ENCODE measurements at regions not wholly inside any gene's neighbourhood (a gene's known extent, or its start where the extent isn't known, plus 50 kb on each side); places are given as distances from the start of the nearest gene placed in this dataset.

DNA sequence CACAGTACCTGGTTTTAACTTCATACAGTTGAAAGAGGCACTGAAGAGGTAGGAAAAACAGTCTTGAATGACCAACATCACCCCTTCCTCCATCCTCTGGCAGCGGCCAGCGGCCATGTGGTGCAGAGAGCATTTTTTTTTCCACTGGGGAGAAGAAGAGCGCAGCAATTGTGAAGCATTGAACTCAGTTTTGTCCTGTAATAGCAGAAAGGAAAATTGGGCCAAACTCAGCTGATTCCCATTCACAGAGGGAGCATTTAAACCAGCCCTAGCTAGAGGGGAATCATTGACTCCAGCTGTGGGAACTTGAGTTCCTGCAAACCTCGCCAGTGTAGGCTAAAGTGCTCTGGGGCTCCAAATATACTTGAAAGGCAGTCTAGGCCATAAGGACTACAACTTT is 316.6 kb upstream of the CHST9 start:
- no peak overlapping the region for H2BK12ac ChIP-seq (ENCODE audit: insufficient read length, low read depth, low read length)
- Mint-ChIP-seq H3K9me3 (no peaks in the 10 kb centered on the region; a peak in 1 of 5 replicates), H3K27me3 (ENCODE audit: low read depth) (no peaks in the 10 kb centered on the region), H3K36me3 (ENCODE audit: insufficient read depth in 1 of 3, low read depth in 3 of 3) (peaks cover 0 to 8% (median 2%) of the 10 kb centered on the region in 3 experiments; a peak in 3 of 7 replicates), H3K4me1 (peaks cover 9 to 11% of the 10 kb centered on the region in 2 experiments), H3K27ac (no peak overlapping the region; a peak in 1 of 7 replicates), H3K4me3 (no peak overlapping the region)
- no peak overlapping the region for H3K4ac ChIP-seq (ENCODE audit: low read depth, low read length)
- no peak overlapping the region for H3K56ac ChIP-seq (ENCODE audit: insufficient read length, low read depth, low read length)
- H3K79me1 ChIP-seq (ENCODE audit: insufficient read depth, low read depth, low read length, poor library complexity, severe bottlenecking): no peaks in the 10 kb centered on the region
- DNase-seq: no peak
- H3K14ac ChIP-seq (ENCODE audit: insufficient read depth, low read length): no peak overlapping the region
- H3K79me2 ChIP-seq (ENCODE audit: insufficient read depth, low read length): no peaks in the 10 kb centered on the region
- H4K8ac ChIP-seq (replicated peaks; ENCODE audit: insufficient read length, low read depth, low read length): no peak overlapping the region
- H3K18ac ChIP-seq (ENCODE audit: insufficient read length, low read depth, low read length): no peak overlapping the region
- H4K91ac ChIP-seq (ENCODE audit: insufficient read length, low read depth, low read length): no peak overlapping the region
- H2BK120ac ChIP-seq (ENCODE audit: low read depth, low read length, poor library complexity, severe bottlenecking): no peak overlapping the region
- no peaks in the 10 kb centered on the region for H3K9me3 ChIP-seq (ENCODE audit: control insufficient read depth, low read depth, low read length)
- no peak overlapping the region for H3K9ac ChIP-seq (ENCODE audit: extremely low read depth, insufficient read length, low read length)
- no peaks in the 10 kb centered on the region for H3K27me3 ChIP-seq (ENCODE audit: insufficient read depth, low read length)
- TF ChIP-seq, protein P1, sequence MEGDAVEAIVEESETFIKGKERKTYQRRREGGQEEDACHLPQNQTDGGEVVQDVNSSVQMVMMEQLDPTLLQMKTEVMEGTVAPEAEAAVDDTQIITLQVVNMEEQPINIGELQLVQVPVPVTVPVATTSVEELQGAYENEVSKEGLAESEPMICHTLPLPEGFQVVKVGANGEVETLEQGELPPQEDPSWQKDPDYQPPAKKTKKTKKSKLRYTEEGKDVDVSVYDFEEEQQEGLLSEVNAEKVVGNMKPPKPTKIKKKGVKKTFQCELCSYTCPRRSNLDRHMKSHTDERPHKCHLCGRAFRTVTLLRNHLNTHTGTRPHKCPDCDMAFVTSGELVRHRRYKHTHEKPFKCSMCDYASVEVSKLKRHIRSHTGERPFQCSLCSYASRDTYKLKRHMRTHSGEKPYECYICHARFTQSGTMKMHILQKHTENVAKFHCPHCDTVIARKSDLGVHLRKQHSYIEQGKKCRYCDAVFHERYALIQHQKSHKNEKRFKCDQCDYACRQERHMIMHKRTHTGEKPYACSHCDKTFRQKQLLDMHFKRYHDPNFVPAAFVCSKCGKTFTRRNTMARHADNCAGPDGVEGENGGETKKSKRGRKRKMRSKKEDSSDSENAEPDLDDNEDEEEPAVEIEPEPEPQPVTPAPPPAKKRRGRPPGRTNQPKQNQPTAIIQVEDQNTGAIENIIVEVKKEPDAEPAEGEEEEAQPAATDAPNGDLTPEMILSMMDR (conservative IDR thresholded peaks at IDR 0.05): no peak
- no peak overlapping the region for H3K4me2 ChIP-seq (ENCODE audit: insufficient read depth, insufficient read length, low read length)
- H3T11ph ChIP-seq (ENCODE audit: low read length): no peak overlapping the region
- no peak overlapping the region for H4K5ac ChIP-seq (ENCODE audit: insufficient read length, low read depth, low read length)
- no peak overlapping the region for H2BK15ac ChIP-seq (ENCODE audit: low read depth, low read length)
- no peak overlapping the region for H2AFZ ChIP-seq (ENCODE audit: low read length)
- WGBS (ENCODE audit: extremely low coverage, insufficient read length, low lambda C conversion rate): no CpG with 5 or more reads among the region's 4 CpGs
- no peak overlapping the region for H2BK20ac ChIP-seq (ENCODE audit: low read depth, low read length, poor library complexity, severe bottlenecking)
- H3K23ac ChIP-seq (ENCODE audit: insufficient read length, low read depth, low read length): no peak overlapping the region
- no peaks in the 10 kb centered on the region for H4K20me1 ChIP-seq (ENCODE audit: control insufficient read depth, insufficient read depth, insufficient read length)
- H3K27ac ChIP-seq (ENCODE audit: insufficient read length, low read depth, low read length): no peak overlapping the region
- H3K4me1 ChIP-seq (ENCODE audit: insufficient read depth, low read length): no peaks in the 10 kb centered on the region
- H2BK5ac ChIP-seq (ENCODE audit: insufficient read length, low read length): no peak overlapping the region
- H3K23me2 ChIP-seq (ENCODE audit: insufficient read length, low read depth, low read length, poor library complexity, severe bottlenecking): no peaks in the 10 kb centered on the region
- no peak overlapping the region for H2AK5ac ChIP-seq (ENCODE audit: insufficient read length, low read length)
